ENCODE measurements at regions not wholly inside any gene's neighbourhood (a gene's known extent, or its start where the extent isn't known, plus 50 kb on each side); places are given as distances from the start of the nearest gene placed in this dataset.

DNA sequence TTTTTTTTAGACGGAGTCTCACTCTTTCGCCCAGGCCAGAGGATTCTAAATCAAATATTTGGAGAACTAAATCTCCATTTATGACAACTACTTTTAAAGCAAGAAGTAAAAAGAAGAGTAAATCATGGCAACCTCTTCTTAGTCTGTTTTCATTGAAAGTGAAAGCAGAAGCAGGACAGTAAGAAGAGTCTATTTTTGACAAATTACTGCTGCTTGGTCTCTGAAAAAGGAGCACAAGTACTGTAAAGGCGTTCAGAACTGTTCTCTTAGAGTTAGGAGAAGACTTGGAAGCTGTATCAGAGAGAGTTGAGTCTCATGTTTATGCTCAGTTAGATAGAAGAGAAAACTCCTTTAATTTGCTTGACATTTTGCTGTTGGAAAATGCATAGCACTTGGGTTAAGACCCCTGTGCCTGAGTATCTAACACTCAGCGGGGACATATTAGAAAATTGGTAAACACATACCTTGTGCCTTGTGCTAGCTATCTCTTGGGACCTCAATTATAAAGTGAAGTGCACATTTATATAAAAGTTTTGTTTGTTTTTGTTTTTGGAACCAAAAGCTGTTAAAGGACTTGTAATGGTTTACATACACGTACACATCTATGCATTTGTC lies 433.0 kb downstream of the ANKRD7 start:
- ChIA-PET CTCF (no interaction called here), POLR2A (no interaction called here)
- no TSS peak for BruUV-seq (replicated peaks)
- no peak for DNase-seq (ENCODE audit: unreplicated experiment)
- H3K27ac Mint-ChIP-seq (ENCODE audit: low read depth, unreplicated experiment): no peak overlapping the region
- TF ChIP-seq, protein P1, sequence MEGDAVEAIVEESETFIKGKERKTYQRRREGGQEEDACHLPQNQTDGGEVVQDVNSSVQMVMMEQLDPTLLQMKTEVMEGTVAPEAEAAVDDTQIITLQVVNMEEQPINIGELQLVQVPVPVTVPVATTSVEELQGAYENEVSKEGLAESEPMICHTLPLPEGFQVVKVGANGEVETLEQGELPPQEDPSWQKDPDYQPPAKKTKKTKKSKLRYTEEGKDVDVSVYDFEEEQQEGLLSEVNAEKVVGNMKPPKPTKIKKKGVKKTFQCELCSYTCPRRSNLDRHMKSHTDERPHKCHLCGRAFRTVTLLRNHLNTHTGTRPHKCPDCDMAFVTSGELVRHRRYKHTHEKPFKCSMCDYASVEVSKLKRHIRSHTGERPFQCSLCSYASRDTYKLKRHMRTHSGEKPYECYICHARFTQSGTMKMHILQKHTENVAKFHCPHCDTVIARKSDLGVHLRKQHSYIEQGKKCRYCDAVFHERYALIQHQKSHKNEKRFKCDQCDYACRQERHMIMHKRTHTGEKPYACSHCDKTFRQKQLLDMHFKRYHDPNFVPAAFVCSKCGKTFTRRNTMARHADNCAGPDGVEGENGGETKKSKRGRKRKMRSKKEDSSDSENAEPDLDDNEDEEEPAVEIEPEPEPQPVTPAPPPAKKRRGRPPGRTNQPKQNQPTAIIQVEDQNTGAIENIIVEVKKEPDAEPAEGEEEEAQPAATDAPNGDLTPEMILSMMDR (IDR thresholded peaks at IDR 0.05; ENCODE audit: unreplicated experiment): no peak
- intact Hi-C loops (cut with micrococcal nuclease): no loop called here
- no peaks in the 10 kb centered on the region for H3K9me3 Mint-ChIP-seq (ENCODE audit: unreplicated experiment)
- H3K27me3 Mint-ChIP-seq (ENCODE audit: insufficient read depth, unreplicated experiment): peaks cover 92% of the 10 kb centered on the region
- no peaks in the 10 kb centered on the region for H3K4me1 Mint-ChIP-seq (ENCODE audit: insufficient read depth, unreplicated experiment)
- H3K36me3 Mint-ChIP-seq (ENCODE audit: insufficient read depth, unreplicated experiment): no peaks in the 10 kb centered on the region
- no peak overlapping the region for H3K4me3 Mint-ChIP-seq (ENCODE audit: unreplicated experiment)

DNA sequence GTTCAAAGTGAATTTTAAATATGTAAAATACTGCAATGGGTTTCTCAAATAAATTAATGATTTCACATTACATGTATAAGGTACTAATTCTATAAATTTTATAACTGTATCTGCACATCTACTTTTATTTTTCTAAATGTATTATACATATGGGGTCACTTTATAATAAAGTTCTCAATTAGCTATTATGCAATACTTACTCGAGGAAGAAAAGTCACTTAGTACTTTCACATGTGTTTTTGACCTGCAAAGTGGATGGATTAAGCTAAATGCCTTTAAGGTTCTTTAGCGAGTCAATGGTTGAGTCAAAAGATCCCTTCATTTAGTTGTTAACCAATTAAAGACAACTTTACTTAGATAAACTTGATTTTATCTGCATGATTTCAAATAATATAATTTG lies 437.8 kb downstream of the ANKRD7 start:
- POLR2A ChIA-PET: no interaction called here
- peaks cover 94% of the 10 kb centered on the region for H3K27me3 Mint-ChIP-seq (ENCODE audit: insufficient read depth, unreplicated experiment)

DNA sequence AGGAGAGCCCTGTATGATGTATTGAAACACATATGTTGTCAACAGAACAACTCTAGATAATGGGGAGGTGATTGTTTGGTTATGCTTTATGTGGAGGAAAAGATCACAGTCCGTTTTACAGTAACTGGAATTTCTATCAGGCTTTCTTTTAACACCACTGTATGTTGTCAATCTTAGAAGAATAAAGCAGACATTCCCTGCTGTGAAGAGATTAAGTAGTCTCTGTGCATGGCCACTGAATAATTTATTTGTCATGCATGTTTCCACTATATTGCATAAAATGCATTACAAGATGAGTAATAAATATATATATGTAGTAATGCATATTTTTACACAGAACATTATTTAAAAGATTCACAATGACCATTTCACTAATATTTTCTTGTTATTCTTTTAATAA lies 440.0 kb downstream of the ANKRD7 start:
- intact Hi-C loops (cut with micrococcal nuclease): no loop called here
- BruUV-seq (replicated peaks): no TSS peak
- Mint-ChIP-seq H3K4me1 (ENCODE audit: insufficient read depth, unreplicated experiment) (no peaks in the 10 kb centered on the region), H3K9me3 (ENCODE audit: unreplicated experiment) (no peaks in the 10 kb centered on the region), H3K27me3 (ENCODE audit: insufficient read depth, unreplicated experiment) (peaks cover 93% of the 10 kb centered on the region), H3K36me3 (ENCODE audit: insufficient read depth, unreplicated experiment) (no peaks in the 10 kb centered on the region), H3K27ac (ENCODE audit: low read depth, unreplicated experiment) (no peak overlapping the region), H3K4me3 (ENCODE audit: unreplicated experiment) (no peak overlapping the region)
- ChIA-PET POLR2A (no interaction called here), CTCF (no interaction called here)
- TF ChIP-seq, protein P1 (IDR thresholded peaks at IDR 0.05; ENCODE audit: unreplicated experiment): no peak
- no peak for DNase-seq (ENCODE audit: unreplicated experiment)

More for the DNA sequence above, 437.8 kb downstream of the ANKRD7 start:
- no TSS peak for BruUV-seq (replicated peaks)
- no peak overlapping the region for H3K27ac Mint-ChIP-seq (ENCODE audit: low read depth, unreplicated experiment)
- no peak for DNase-seq (ENCODE audit: unreplicated experiment)
- no peaks in the 10 kb centered on the region for H3K36me3 Mint-ChIP-seq (ENCODE audit: insufficient read depth, unreplicated experiment)
- no peaks in the 10 kb centered on the region for H3K4me1 Mint-ChIP-seq (ENCODE audit: insufficient read depth, unreplicated experiment)
- no peaks in the 10 kb centered on the region for H3K9me3 Mint-ChIP-seq (ENCODE audit: unreplicated experiment)
- TF ChIP-seq, protein P1 (IDR thresholded peaks at IDR 0.05; ENCODE audit: unreplicated experiment): no peak
- CTCF ChIA-PET: no interaction called here
- intact Hi-C loops (cut with micrococcal nuclease): no loop called here
- H3K4me3 Mint-ChIP-seq (ENCODE audit: unreplicated experiment): no peak overlapping the region

DNA sequence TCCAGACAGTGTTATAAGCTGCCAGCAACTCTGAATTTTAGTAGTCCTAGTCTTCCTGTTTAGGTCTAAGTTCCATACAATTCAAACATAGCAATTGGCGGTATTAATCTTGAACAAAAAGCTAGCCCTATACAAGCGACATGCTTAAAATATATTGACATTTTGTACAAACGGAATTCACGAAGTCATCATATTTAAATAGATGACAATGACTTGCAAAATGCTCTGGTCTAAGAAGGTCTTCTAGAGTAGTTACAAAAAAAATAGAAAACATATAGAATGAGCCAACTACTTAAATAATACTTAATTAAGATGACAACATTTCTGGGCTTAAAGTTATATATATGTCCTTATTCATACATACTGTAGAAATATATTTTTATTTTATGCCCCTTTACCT lies 446.6 kb downstream of the ANKRD7 start:
- TF ChIP-seq, protein P1 (IDR thresholded peaks at IDR 0.05; ENCODE audit: unreplicated experiment): no peak
- POLR2A ChIA-PET: no interaction called here
- Mint-ChIP-seq H3K4me1 (ENCODE audit: insufficient read depth, unreplicated experiment) (no peaks in the 10 kb centered on the region), H3K27me3 (ENCODE audit: insufficient read depth, unreplicated experiment) (peaks cover 55% of the 10 kb centered on the region), H3K9me3 (ENCODE audit: unreplicated experiment) (no peaks in the 10 kb centered on the region), H3K27ac (ENCODE audit: low read depth, unreplicated experiment) (no peak overlapping the region), H3K36me3 (ENCODE audit: insufficient read depth, unreplicated experiment) (no peaks in the 10 kb centered on the region), H3K4me3 (ENCODE audit: unreplicated experiment) (no peak overlapping the region)
- no peak for DNase-seq (ENCODE audit: unreplicated experiment)
- CTCF ChIA-PET: no interaction called here
- intact Hi-C loops (cut with micrococcal nuclease): no loop called here
- BruUV-seq (replicated peaks): no TSS peak

Data from MCF 10A (cell line).